ENCODE measurements at regions not wholly inside any gene's neighbourhood (a gene's known extent, or its start where the extent isn't known, plus 50 kb on each side); places are given as distances from the start of the nearest gene placed in this dataset.

- no peak for DNase-seq (ENCODE audit: low read depth)
- POLR2A ChIA-PET = no interaction called here
Measured at GRCh38 chr6:97632341-97632740, 349.3 kb upstream of the MMS22L start.

GRCh38 chr6:97639702-97640101 is 356.7 kb upstream of the MMS22L start:
- Histone ChIP-seq H3K4me3 (ENCODE audit: low read depth, low read length) (no peak overlapping the region), H3K36me3 (ENCODE audit: control insufficient read depth, insufficient read depth, low read length) (no peaks in the 10 kb centered on the region), H3K27me3 (ENCODE audit: control insufficient read depth, insufficient read depth, low read length) (no peaks in the 10 kb centered on the region)
- POLR2A ChIA-PET = no interaction called here
- CTCF ChIA-PET = no interaction called here
- TF ChIP-seq CTCF (IDR thresholded peaks at IDR 0.05; ENCODE audit: insufficient read depth, low read depth, low read length) = no peak
- no peak for DNase-seq (ENCODE audit: low read depth)

More at GRCh38 chr6:97632341-97632740, 349.3 kb upstream of the MMS22L start:
- TF ChIP-seq CTCF (IDR thresholded peaks at IDR 0.05; ENCODE audit: insufficient read depth, low read depth, low read length) = no peak
- Histone ChIP-seq H3K4me3 (ENCODE audit: low read depth, low read length) (no peak overlapping the region), H3K36me3 (ENCODE audit: control insufficient read depth, insufficient read depth, low read length) (no peaks in the 10 kb centered on the region), H3K27me3 (ENCODE audit: control insufficient read depth, insufficient read depth, low read length) (no peaks in the 10 kb centered on the region)
- CTCF ChIA-PET = no interaction called here

GRCh38 chr6:97644353-97644752 is 361.3 kb upstream of the MMS22L start:
- no peaks in the 10 kb centered on the region for H3K27me3 ChIP-seq (ENCODE audit: control insufficient read depth, insufficient read depth, low read length)
- TF ChIP-seq CTCF (IDR thresholded peaks at IDR 0.05; ENCODE audit: insufficient read depth, low read depth, low read length) = no peak
- POLR2A ChIA-PET = no interaction called here
- CTCF ChIA-PET = no interaction called here
- DNase-seq (ENCODE audit: low read depth) = no peak
- no peak overlapping the region for H3K4me3 ChIP-seq (ENCODE audit: low read depth, low read length)
- no peaks in the 10 kb centered on the region for H3K36me3 ChIP-seq (ENCODE audit: control insufficient read depth, insufficient read depth, low read length)

- H3K4me3 ChIP-seq (ENCODE audit: low read depth, low read length) = no peak overlapping the region
- ChIA-PET CTCF (no interaction called here), POLR2A (no interaction called here)
- no peak for DNase-seq (ENCODE audit: low read depth)
- no peak for TF ChIP-seq CTCF (IDR thresholded peaks at IDR 0.05; ENCODE audit: insufficient read depth, low read depth, low read length)
- H3K36me3 ChIP-seq (ENCODE audit: control insufficient read depth, insufficient read depth, low read length) = no peaks in the 10 kb centered on the region
- H3K27me3 ChIP-seq (ENCODE audit: control insufficient read depth, insufficient read depth, low read length) = no peaks in the 10 kb centered on the region
Measured at GRCh38 chr6:97645757-97646156, 362.7 kb upstream of the MMS22L start.

- Histone ChIP-seq H3K36me3 (ENCODE audit: control insufficient read depth, insufficient read depth, low read length) (no peaks in the 10 kb centered on the region), H3K27me3 (ENCODE audit: control insufficient read depth, insufficient read depth, low read length) (no peaks in the 10 kb centered on the region), H3K4me3 (ENCODE audit: low read depth, low read length) (no peak overlapping the region)
- CTCF ChIA-PET = no interaction called here
- TF ChIP-seq CTCF (IDR thresholded peaks at IDR 0.05; ENCODE audit: insufficient read depth, low read depth, low read length) = no peak
- POLR2A ChIA-PET = no interaction called here
- no peak for DNase-seq (ENCODE audit: low read depth)
Measured at GRCh38 chr6:97653076-97653475, 370.1 kb upstream of the MMS22L start.

All from BJ (cell line).